Jurkat, Clone E6-1 (cell line): ENCODE measurements at regions not wholly inside any gene's neighbourhood (a gene's known extent, or its start where the extent isn't known, plus 50 kb on each side); places are given as distances from the start of the nearest gene placed in this dataset.

Experiments
- DNase-seq: peaks from one replicate; pipeline ENCODE4 v3.0.0-alpha.2; 2011; ENCODE audit warnings: low read depth, low spot score
- H3K4me3 ChIP-seq: 2 replicates; pipeline ENCODE4 v1.5.1; 2011; ENCODE audit warnings: mild to moderate bottlenecking, low read length, control low read depth, moderate library complexity

GRCh38 chr4:80125252-80126177 lies 52.5 kb upstream of the ANTXR2 start:
- DNase-seq: peak; percentile 82
- peak overlapping the region; percentile 23 for H3K4me3 ChIP-seq

GRCh38 chr4:80124246-80125211 lies 51.5 kb upstream of the ANTXR2 start:
- H3K4me3 ChIP-seq: no peak overlapping the region
- DNase-seq: no peak
